GM21723 (cell line): ENCODE measurements at regions not wholly inside any gene's neighbourhood (a gene's known extent, or its start where the extent isn't known, plus 50 kb on each side); places are given as distances from the start of the nearest gene placed in this dataset.

Experiments
- ATAC-seq: cut with Tn5 transposase; IDR thresholded peaks from one replicate; pipeline ENCODE4 v1.9.1; 2021; ENCODE audit warnings: mild to moderate bottlenecking, moderate library complexity; ENCODE audit not compliant: unreplicated experiment

DNA sequence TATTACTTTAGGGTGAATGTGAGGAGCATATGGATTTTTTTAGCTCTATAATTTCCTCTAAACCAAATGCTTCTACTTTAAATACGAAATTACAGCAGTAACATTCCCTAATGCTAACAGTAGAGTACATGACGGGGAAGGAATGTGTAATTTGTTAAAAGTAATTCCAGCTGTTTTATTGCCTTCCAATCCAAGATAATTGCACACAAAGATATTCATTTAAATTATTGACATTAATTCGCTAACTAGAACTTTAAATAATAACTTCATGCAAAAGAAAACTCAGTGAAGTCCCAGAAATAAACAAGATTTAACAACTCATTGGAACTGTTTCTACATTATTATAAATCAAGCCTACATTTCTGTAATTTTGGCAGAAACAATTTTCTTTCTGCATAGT is 261.4 kb upstream of the CFAP20DC start:
- no peak for ATAC-seq

DNA sequence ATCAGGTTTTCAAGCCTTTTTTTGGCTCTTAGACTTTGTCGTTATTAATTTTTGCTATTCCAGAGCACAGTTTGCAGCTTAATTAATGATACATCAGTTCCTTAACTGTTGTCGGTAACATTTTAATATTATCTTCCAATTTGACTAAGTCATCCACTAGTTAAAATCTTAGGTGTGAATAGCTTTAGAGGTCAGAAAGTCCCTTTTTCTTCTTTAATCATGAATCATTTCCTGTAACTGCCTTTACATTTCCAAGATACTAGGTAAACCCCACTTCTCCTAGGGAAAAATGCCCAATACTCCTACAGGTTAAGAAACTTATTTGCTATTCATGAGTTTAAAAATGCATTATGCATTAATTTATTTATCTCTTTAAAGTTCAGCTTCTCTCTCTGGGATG is 260.9 kb upstream of the CFAP20DC start:
- ATAC-seq: no peak

DNA sequence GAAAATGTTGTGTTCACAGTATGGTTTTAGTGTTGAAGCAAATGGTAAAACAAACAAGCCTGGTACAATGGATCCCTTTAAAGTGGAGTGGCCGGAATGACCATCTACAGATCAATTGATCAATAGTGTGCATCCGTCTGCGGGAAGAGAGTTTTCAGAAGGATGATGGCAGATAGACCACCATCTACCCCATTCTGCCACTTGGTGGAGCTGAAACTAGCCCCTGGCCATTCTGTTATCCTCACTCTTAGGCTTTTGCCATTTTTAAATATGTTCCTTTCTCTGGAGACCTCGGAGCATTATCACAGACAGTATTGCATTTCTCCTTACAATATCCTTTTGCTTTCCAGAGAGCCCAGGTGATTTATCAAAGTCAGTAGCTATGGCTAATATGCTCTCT is 258.9 kb upstream of the CFAP20DC start:
- no peak for ATAC-seq

DNA sequence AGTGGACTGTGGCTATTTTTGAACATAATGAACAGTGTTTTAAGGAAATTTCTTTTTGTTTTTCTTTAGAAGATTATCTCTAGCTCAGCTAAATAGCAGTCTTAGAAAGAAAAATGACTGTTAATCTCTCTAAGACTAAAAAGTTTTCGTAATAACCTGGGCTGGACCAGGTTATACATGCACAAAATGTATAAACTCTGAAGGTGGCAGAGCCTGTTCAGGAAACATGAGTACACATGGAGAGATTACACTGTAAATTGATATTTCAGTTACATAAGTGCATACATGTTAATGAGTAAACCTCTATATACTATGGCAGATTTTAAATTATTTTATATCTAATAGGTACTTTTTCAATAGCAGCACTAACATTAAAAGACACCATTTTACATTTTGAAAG is 258.2 kb upstream of the CFAP20DC start:
- ATAC-seq: no peak

- ATAC-seq: no peak
Observed at GRCh38 chr3:59306436-59306835, 256.6 kb upstream of the CFAP20DC start.

GRCh38 chr3:59304296-59304695 is 254.5 kb upstream of the CFAP20DC start:
- no peak for ATAC-seq

GRCh38 chr3:59303452-59303851 is 253.6 kb upstream of the CFAP20DC start:
- ATAC-seq: no peak

GRCh38 chr3:59302442-59302841 is 252.6 kb upstream of the CFAP20DC start:
- ATAC-seq: no peak

- ATAC-seq: no peak
Observed at GRCh38 chr3:59300733-59301132, 250.9 kb upstream of the CFAP20DC start.

DNA sequence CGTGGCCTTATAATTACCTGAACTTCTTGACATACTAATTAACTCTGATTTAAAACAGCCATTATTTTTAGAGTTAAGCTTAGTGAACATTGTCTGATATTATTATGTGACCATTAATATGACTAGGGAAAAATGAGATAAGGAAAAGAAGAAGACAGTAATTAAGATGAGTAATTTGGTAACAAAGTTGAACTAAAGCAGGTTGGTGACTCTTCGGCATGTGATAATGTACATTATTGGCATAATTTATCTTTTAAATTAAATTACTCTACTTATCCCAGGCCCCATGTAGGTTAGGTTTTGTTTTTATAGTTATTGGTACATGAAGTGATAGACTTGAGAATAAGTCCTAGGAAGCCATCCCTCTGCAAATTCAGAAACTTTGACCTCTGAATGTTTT is 249.7 kb upstream of the CFAP20DC start:
- no peak for ATAC-seq

DNA sequence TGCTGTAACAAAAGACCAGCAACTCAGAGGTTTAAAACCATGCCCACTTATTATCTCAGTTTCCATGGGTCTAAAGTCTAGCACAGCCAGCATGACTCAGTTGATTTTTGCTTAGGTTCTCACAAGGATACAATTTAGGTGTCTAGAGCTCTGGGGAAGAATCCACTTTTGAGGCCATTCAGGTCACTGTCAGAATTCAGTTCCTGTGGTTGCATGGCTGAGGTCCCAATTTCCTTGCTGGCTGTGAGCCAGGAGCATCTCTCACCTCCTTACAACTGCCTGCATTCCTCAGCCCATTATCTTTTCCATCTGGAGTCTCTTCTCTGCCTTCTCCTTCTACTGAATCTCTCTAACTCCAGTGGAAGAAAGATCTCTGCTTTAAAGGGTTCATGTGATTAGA is 240.5 kb upstream of the CFAP20DC start:
- no peak for ATAC-seq

DNA sequence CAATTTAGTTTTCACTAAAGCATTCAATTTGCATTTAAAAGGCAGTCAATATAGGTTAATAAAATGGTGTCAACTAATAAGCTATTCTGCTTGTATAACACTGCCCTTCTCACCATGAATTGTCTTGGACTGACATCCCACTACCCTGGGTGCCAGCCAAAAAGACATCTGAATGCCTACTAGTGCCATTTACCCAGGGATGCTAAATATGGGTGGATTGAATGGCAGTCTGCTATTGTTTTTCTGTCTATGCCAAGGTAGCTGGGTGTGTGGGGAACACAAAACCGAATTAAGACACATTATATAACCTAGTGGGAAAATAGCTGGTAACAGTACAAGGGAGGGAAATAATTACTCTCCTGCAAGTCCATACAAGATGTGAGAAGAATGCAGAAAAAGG is 240.0 kb upstream of the CFAP20DC start:
- ATAC-seq: no peak

- ATAC-seq: no peak
Observed at GRCh38 chr3:59288951-59289350, 239.1 kb upstream of the CFAP20DC start.

GRCh38 chr3:59286791-59287531 is 237.1 kb upstream of the CFAP20DC start:
- ATAC-seq: no peak

GRCh38 chr3:59285560-59285959 is 235.7 kb upstream of the CFAP20DC start:
- ATAC-seq: no peak

DNA sequence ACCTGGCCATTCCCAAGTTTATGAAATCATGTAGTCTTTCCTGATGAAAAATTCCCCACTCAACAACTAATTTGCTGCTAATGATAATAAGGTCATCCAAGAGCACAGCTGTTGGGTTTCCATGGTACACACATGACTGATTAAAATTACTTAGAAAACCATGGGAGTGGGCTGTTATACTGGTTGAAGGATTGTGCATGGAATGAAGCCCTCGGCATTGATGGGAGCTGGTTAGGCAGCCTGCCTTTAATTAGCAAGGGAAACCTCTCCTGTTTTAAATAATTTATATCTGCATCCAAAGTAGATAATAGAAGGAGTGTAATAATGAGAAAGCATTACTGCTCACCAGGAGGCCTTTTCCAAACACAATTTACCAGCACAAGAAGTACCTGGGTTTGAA is 235.1 kb upstream of the CFAP20DC start:
- ATAC-seq: no peak

DNA sequence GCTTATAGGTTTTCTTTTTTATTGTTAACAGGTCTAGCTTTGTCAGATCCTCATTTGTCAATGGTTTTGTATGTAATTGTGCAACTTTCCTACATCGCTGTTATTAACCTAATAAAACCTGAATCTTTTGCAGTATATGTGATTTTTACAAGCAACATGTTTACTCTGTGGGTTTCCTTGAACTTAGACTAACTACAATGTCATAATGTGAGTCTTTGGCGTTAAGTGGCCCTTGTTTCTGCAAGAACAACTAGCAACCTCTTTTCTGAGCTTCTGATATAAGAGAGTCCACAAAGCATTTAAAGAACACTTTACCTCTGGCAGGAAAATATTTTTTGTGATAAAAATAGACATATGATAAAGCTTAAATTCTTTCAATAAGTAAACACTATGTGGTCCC is 230.3 kb upstream of the CFAP20DC start:
- no peak for ATAC-seq

DNA sequence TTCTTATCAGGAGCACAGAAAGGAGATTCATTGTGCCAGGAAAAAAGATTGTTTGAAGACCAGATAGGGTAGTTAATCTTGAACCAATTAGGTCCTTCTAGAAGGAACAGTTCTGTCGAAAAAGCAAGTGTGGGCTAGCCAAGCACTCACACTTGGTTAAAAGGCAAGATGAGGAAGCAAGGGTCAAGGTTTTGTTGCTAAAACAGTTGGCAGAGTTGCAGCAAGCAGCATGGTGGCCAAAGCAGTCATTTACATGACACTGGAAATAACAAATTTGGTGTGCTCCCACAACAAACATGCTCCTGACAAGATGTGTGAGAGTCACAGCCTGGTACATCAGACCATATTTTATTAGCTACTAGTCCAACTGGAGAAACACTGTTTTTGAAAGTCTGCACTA is 228.0 kb upstream of the CFAP20DC start:
- ATAC-seq: no peak

GRCh38 chr3:59277201-59277600 is 227.4 kb upstream of the CFAP20DC start:
- ATAC-seq: no peak

DNA sequence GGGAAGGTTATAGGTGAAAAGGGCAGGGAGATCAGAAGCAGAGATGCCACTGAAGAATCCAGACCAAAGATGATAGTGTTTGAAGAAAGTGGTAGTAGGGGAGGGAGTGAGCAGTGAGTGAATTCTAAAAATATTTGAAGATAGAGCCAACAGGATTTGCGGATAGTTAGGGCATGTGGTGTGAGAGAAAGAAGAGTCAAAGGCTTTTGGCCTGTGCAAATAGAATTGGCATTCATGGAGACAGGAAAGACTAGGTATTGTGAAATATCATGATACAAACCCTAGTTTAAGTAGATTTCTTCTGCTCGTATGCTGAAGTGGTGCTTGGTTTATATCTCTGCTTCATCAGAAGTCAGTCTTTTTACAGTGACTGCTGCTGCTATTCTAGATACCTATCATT is 224.2 kb upstream of the CFAP20DC start:
- ATAC-seq: no peak

GRCh38 chr3:59271971-59272370 is 222.1 kb upstream of the CFAP20DC start:
- ATAC-seq: no peak

- no peak for ATAC-seq
Observed at GRCh38 chr3:59270921-59271320, 221.1 kb upstream of the CFAP20DC start.

GRCh38 chr3:59270209-59270608 is 220.4 kb upstream of the CFAP20DC start:
- no peak for ATAC-seq
